Inflammatory macrophage treated with lipopolysaccharide for 1 hour (primary cell): ENCODE measurements at regions not wholly inside any gene's neighbourhood (a gene's known extent, or its start where the extent isn't known, plus 50 kb on each side); places are given as distances from the start of the nearest gene placed in this dataset.
"Not testable (repeated sequence)": the region's sequence is repeated elsewhere in the genome, so short reads cannot be mapped to it uniquely, and the experiment has no call there.

ENCODE experiments used
- DNase-seq, 2 donors: peaks; one replicate each; pipeline ENCODE4 v3.0.0-alpha.2; 2020 to 2022

GRCh38 chr10:4283846-4284610 lies 499.0 kb upstream of the KLF6 start:
- DNase-seq: no peak

- DNase-seq: no peak
Measured at GRCh38 chr10:4282496-4282895, 497.5 kb upstream of the KLF6 start.

GRCh38 chr10:4281190-4281825 lies 496.3 kb upstream of the KLF6 start:
- no peak for DNase-seq

- no peak for DNase-seq
Measured at GRCh38 chr10:4280461-4281189, 495.6 kb upstream of the KLF6 start.

- peak in 1 of 2 donors; percentile 30 for DNase-seq
Measured at GRCh38 chr10:4279655-4280054, 494.6 kb upstream of the KLF6 start.

GRCh38 chr10:4278186-4278585 lies 493.2 kb upstream of the KLF6 start:
- no peak for DNase-seq

- no peak for DNase-seq
Measured at GRCh38 chr10:4276151-4276550, 491.1 kb upstream of the KLF6 start.

GRCh38 chr10:4274671-4275070 lies 489.7 kb upstream of the KLF6 start:
- not testable (repeated sequence) for DNase-seq

GRCh38 chr10:4271193-4271592 lies 486.2 kb upstream of the KLF6 start:
- no peak for DNase-seq

GRCh38 chr10:4270116-4270515 lies 485.1 kb upstream of the KLF6 start:
- peak; percentile 63 to 64 for DNase-seq

GRCh38 chr10:4268490-4268889 lies 483.5 kb upstream of the KLF6 start:
- not testable (repeated sequence) for DNase-seq

- no peak for DNase-seq
Measured at GRCh38 chr10:4267086-4267773, 482.2 kb upstream of the KLF6 start.

GRCh38 chr10:4266416-4267085 lies 481.5 kb upstream of the KLF6 start:
- DNase-seq: peak; percentile 52 to 76

GRCh38 chr10:4265964-4266363 lies 481.0 kb upstream of the KLF6 start:
- DNase-seq: no peak

GRCh38 chr10:4264209-4264865 lies 479.3 kb upstream of the KLF6 start:
- DNase-seq: no peak

- DNase-seq: no peak
Measured at GRCh38 chr10:4263601-4263921, 478.6 kb upstream of the KLF6 start.

- DNase-seq: no peak
Measured at GRCh38 chr10:4262870-4263600, 478.0 kb upstream of the KLF6 start.

GRCh38 chr10:4262449-4262848 lies 477.4 kb upstream of the KLF6 start:
- no peak for DNase-seq

- DNase-seq: no peak
Measured at GRCh38 chr10:4260483-4261124, 475.6 kb upstream of the KLF6 start.

- DNase-seq: no peak
Measured at GRCh38 chr10:4257939-4258465, 473.0 kb upstream of the KLF6 start.

- no peak for DNase-seq
Measured at GRCh38 chr10:4256971-4257370, 472.0 kb upstream of the KLF6 start.
